ENCODE measurements at regions not wholly inside any gene's neighbourhood (a gene's known extent, or its start where the extent isn't known, plus 50 kb on each side); places are given as distances from the start of the nearest gene placed in this dataset.

GRCh38 chr7:41384418-41384817 is 318.5 kb downstream of the INHBA start:
- Histone ChIP-seq H3K27me3 (no peaks in the 10 kb centered on the region), H3K27ac (replicated peaks in 1 of 4) (no peak overlapping the region), H3K4me3 (no peak overlapping the region), H3K9me3 (no peaks in the 10 kb centered on the region), H3K4me1 (peaks cover 0 to 3% (median 0%) of the 10 kb centered on the region in 4 donors), H3K36me3 (no peaks in the 10 kb centered on the region)
- intact Hi-C loops (cut with DNase I) = no loop called here
- TF ChIP-seq EP300 (IDR thresholded peaks at IDR 0.05) = no peak
- WGBS = 94% methylated on average over 12 of the region's 12 CpGs
- DNase-seq (ENCODE audit: extremely low spot score) = no peak

DNA sequence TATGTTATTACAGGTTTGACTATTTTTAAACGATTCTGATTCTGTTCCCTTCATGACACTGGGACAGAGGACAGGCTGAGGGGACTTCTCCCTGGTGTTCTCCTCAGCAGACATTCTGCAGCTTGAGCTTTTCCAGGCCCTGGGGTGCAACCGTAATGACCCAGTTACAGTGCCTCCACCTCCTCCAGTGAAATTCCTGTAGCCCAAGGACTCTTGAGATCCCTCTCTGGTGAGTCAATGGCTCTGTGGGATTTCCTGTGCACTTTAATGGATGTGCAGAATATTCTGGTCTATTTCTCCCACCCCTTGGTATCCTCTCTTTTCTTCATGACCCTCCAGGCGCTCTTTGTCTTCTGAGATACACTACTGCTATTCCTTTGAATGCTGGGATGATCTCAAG is 319.3 kb downstream of the INHBA start:
- no peak for TF ChIP-seq POLR2A (IDR thresholded peaks at IDR 0.05; ENCODE audit: low read depth)
- TF ChIP-seq CTCF (IDR thresholded peaks at IDR 0.05) = no peak
- no peak for TF ChIP-seq POLR2AphosphoS5 (IDR thresholded peaks at IDR 0.05)
- intact Hi-C loops (cut with DNase I) = no loop called here
- Histone ChIP-seq H3K36me3 (no peaks in the 10 kb centered on the region), H3K4me1 (peaks cover 0 to 3% (median 0%) of the 10 kb centered on the region in 4 donors), H3K9me3 (no peaks in the 10 kb centered on the region), H3K4me3 (no peak overlapping the region), H3K27ac (replicated peaks in 1 of 4) (no peak overlapping the region), H3K27me3 (no peaks in the 10 kb centered on the region)
- 89% methylated on average over 3 of the region's 3 CpGs for WGBS
- DNase-seq (ENCODE audit: extremely low spot score) = no peak

GRCh38 chr7:41378156-41378555 is 324.7 kb downstream of the INHBA start:
- WGBS = 81% methylated on average over 2 of the region's 2 CpGs
- no peaks in the 10 kb centered on the region for H3K9me3 ChIP-seq
- H3K27me3 ChIP-seq = no peaks in the 10 kb centered on the region
- no peaks in the 10 kb centered on the region for H3K36me3 ChIP-seq
- intact Hi-C loops (cut with DNase I) = no loop called here
- TF ChIP-seq POLR2A (IDR thresholded peaks at IDR 0.05; ENCODE audit: low read depth) (no peak), EP300 (IDR thresholded peaks at IDR 0.05) (no peak), POLR2AphosphoS5 (IDR thresholded peaks at IDR 0.05) (no peak), CTCF (IDR thresholded peaks at IDR 0.05) (no peak)
- H3K27ac ChIP-seq (replicated peaks in 1 of 4) = no peak overlapping the region
- no peaks in the 10 kb centered on the region for H3K4me1 ChIP-seq
- H3K4me3 ChIP-seq = no peak overlapping the region
- no peak for DNase-seq (ENCODE audit: extremely low spot score)

- no peak for DNase-seq (ENCODE audit: extremely low spot score)
- Histone ChIP-seq H3K9me3 (no peaks in the 10 kb centered on the region), H3K36me3 (no peaks in the 10 kb centered on the region), H3K4me1 (no peaks in the 10 kb centered on the region), H3K4me3 (no peak overlapping the region), H3K27ac (replicated peaks in 1 of 4) (no peak overlapping the region), H3K27me3 (no peaks in the 10 kb centered on the region)
- intact Hi-C loops (cut with DNase I) = no loop called here
- 89% methylated on average over 1 of the region's 1 CpG for WGBS
- TF ChIP-seq EP300 (IDR thresholded peaks at IDR 0.05) = no peak
- no peak for TF ChIP-seq CTCF (IDR thresholded peaks at IDR 0.05)
- TF ChIP-seq POLR2AphosphoS5 (IDR thresholded peaks at IDR 0.05) = no peak
- no peak for TF ChIP-seq POLR2A (IDR thresholded peaks at IDR 0.05; ENCODE audit: low read depth)
Observed at GRCh38 chr7:41375582-41375981, 327.3 kb downstream of the INHBA start.

GRCh38 chr7:41374150-41374848 is 328.6 kb downstream of the INHBA start:
- Histone ChIP-seq H3K4me1 (no peaks in the 10 kb centered on the region), H3K27me3 (no peaks in the 10 kb centered on the region), H3K27ac (replicated peaks in 1 of 4) (no peak overlapping the region), H3K9me3 (no peaks in the 10 kb centered on the region), H3K36me3 (no peaks in the 10 kb centered on the region), H3K4me3 (no peak overlapping the region)
- 87% methylated on average over 6 of the region's 6 CpGs for WGBS
- DNase-seq (ENCODE audit: extremely low spot score) = no peak
- intact Hi-C loops (cut with DNase I) = no loop called here
- TF ChIP-seq EP300 (IDR thresholded peaks at IDR 0.05) (no peak), CTCF (IDR thresholded peaks at IDR 0.05) (no peak), POLR2A (IDR thresholded peaks at IDR 0.05; ENCODE audit: low read depth) (no peak), POLR2AphosphoS5 (IDR thresholded peaks at IDR 0.05) (no peak)
